ENCODE measurements at regions not wholly inside any gene's neighbourhood (a gene's known extent, or its start where the extent isn't known, plus 50 kb on each side); places are given as distances from the start of the nearest gene placed in this dataset.

DNA sequence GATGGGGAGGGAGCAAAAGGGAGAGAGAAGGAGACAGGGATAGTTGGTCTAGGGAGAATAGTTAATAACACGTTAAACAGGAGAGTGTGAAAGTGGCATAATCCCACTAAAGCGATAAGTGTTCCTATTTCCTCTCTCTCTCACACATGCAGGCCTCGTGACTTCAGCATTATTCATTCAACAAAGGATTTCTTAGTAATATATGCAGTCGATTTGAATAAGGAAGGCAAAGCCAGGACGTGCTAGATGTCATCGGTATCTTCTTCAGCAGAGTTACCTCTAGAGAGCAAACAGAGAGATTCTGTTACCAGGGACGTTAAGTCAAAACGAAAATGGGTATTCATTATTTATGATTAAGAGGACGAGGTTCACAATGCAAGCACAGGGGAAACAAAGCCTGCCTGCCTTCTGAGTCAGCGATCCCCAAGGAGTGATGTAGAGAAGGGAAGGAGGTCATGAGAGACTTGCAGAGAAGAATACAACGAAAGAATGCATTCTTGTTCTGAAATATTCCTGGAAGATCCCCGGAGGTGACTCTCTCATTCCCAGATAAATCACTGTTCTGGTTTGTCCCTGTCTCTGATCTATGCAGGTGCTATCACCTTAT is 1048.4 kb downstream of the NLGN4X start:
- TF ChIP-seq TAF1 (IDR thresholded peaks at IDR 0.05; ENCODE audit: borderline replicate concordance, insufficient read depth, low read length), result no peak
- TF ChIP-seq, protein P1, sequence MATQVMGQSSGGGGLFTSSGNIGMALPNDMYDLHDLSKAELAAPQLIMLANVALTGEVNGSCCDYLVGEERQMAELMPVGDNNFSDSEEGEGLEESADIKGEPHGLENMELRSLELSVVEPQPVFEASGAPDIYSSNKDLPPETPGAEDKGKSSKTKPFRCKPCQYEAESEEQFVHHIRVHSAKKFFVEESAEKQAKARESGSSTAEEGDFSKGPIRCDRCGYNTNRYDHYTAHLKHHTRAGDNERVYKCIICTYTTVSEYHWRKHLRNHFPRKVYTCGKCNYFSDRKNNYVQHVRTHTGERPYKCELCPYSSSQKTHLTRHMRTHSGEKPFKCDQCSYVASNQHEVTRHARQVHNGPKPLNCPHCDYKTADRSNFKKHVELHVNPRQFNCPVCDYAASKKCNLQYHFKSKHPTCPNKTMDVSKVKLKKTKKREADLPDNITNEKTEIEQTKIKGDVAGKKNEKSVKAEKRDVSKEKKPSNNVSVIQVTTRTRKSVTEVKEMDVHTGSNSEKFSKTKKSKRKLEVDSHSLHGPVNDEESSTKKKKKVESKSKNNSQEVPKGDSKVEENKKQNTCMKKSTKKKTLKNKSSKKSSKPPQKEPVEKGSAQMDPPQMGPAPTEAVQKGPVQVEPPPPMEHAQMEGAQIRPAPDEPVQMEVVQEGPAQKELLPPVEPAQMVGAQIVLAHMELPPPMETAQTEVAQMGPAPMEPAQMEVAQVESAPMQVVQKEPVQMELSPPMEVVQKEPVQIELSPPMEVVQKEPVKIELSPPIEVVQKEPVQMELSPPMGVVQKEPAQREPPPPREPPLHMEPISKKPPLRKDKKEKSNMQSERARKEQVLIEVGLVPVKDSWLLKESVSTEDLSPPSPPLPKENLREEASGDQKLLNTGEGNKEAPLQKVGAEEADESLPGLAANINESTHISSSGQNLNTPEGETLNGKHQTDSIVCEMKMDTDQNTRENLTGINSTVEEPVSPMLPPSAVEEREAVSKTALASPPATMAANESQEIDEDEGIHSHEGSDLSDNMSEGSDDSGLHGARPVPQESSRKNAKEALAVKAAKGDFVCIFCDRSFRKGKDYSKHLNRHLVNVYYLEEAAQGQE (IDR thresholded peaks at IDR 0.05; ENCODE audit: insufficient read depth in 1 of 2, low read depth in 2 of 2, low read length in 2 of 2), result no peak

DNA sequence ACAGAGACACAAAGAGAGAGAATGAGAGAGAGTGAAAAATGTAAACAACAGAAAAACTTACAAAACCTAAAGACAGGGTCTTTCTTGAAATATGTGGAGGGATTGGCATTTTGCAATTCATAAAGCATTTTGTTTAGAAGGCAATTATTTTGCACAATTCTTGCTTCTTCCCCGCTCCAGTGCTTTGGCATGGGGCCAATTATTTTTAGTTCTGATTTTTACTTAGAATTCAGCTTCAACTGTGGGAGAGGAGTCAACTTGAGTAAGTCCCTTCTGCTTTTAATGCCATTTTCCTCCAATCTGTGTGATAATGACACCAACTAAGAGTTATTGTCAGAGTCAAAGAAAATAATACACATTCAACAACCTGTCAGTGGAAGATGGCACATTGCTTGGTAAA is 1051.9 kb downstream of the NLGN4X start:
- TF ChIP-seq FOXP2 (optimal IDR thresholded peaks at IDR 0.05; ENCODE audit: borderline replicate concordance, extremely low read depth, extremely low read length, insufficient read depth) (no peak), SIN3A (IDR thresholded peaks at IDR 0.05; ENCODE audit: borderline replicate concordance, insufficient read depth, low read length) (no peak)

DNA sequence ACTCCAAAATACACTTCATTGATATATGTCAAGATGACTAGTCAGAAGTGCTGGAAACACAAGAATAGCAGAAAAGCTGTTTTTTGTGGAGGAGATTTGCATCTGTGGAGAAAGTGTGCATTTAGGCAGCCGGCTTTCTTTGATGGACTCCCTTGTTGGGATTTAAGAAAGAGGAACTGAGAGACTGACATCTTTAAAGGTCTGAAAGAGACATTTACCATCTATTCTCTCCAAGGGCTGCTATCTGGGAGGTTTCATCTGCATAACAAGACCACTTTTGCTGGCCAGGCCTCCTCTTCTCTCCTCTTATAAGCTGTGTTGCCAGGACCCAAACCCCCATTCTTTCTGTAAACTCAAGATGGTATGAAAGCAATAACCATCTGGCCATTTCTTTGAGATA is 1065.0 kb downstream of the NLGN4X start:
- TF ChIP-seq FOXP2 (optimal IDR thresholded peaks at IDR 0.05; ENCODE audit: borderline replicate concordance, extremely low read depth, extremely low read length, insufficient read depth) (no peak), POLR2AphosphoS5 (IDR thresholded peaks at IDR 0.05; ENCODE audit: low read depth, low read length) (no peak), TAF1 (IDR thresholded peaks at IDR 0.05; ENCODE audit: borderline replicate concordance, insufficient read depth, low read length) (no peak), SIN3A (IDR thresholded peaks at IDR 0.05; ENCODE audit: borderline replicate concordance, insufficient read depth, low read length) (no peak)
- TF ChIP-seq, protein P1 (IDR thresholded peaks at IDR 0.05; ENCODE audit: insufficient read depth in 1 of 2, low read depth in 2 of 2, low read length in 2 of 2), result no peak

DNA sequence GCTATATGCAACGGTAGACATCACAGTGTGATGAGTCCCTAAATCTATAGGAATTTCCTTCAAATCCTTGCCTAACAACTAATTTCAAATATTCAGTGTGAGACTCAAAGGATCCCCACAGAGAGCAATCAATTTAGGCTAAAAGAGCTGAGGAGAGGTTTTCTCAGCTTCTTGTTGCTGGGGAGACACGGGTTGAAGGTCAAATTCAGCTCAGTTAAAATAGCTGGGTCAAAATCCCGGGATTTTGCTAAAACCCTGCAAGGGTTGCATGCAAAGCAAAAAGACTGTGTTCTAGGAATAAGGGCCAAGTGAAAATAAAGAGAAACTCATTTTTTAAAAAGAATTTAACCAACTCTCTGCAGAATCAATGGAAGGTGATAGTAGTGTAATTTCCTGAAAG is 1073.4 kb downstream of the NLGN4X start:
- TF ChIP-seq, protein P1 (IDR thresholded peaks at IDR 0.05; ENCODE audit: insufficient read depth in 1 of 2, low read depth in 2 of 2, low read length in 2 of 2), result no peak
- no peak for TF ChIP-seq FOXP2 (optimal IDR thresholded peaks at IDR 0.05; ENCODE audit: borderline replicate concordance, extremely low read depth, extremely low read length, insufficient read depth)
- no peak for TF ChIP-seq SIN3A (IDR thresholded peaks at IDR 0.05; ENCODE audit: borderline replicate concordance, insufficient read depth, low read length)
- no peak for TF ChIP-seq TAF1 (IDR thresholded peaks at IDR 0.05; ENCODE audit: borderline replicate concordance, insufficient read depth, low read length)
- no peak for TF ChIP-seq POLR2AphosphoS5 (IDR thresholded peaks at IDR 0.05; ENCODE audit: low read depth, low read length)

DNA sequence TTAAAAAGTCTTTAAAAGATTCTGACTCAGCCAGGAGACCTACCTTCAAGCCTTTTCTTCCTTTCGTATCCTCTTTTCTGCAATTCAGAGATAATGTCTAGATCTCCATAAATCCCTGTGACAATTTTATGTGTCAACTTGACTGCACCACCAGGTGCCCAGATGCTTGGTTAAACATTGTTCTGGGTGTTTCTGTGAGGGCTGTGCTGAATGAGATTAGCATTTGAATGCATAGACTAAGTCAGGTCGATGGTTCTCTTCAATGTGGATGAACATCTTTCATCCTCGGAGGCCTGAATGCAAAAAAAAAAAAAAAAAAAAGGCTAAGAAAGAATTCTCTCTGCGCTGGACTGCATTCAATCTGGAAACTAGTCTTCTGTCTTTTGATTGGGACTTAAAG is 1082.7 kb downstream of the NLGN4X start:
- TF ChIP-seq SIN3A (IDR thresholded peaks at IDR 0.05; ENCODE audit: borderline replicate concordance, insufficient read depth, low read length) (no peak), POLR2AphosphoS5 (IDR thresholded peaks at IDR 0.05; ENCODE audit: low read depth, low read length) (no peak), TAF1 (IDR thresholded peaks at IDR 0.05; ENCODE audit: borderline replicate concordance, insufficient read depth, low read length) (no peak), FOXP2 (optimal IDR thresholded peaks at IDR 0.05; ENCODE audit: borderline replicate concordance, extremely low read depth, extremely low read length, insufficient read depth) (no peak)
- TF ChIP-seq, protein P1 (IDR thresholded peaks at IDR 0.05; ENCODE audit: insufficient read depth in 1 of 2, low read depth in 2 of 2, low read length in 2 of 2), result no peak

Data from PFSK-1 (cell line).